OCI-LY1 (cell line): ENCODE measurements at regions not wholly inside any gene's neighbourhood (a gene's known extent, or its start where the extent isn't known, plus 50 kb on each side); places are given as distances from the start of the nearest gene placed in this dataset.

Experiments
- H2AFZ ChIP-seq: fragments of 200-600 bp; sonication (generic), shearing (Covaris generic); 2 replicates; pipeline ENCODE4 v1.6.0; 2014; ENCODE audit warnings: antibody characterized with exemption, mild to moderate bottlenecking, low read length
- H3F3A ChIP-seq: fragments of 200-600 bp; sonication (generic), shearing (Covaris generic); 2 replicates; pipeline ENCODE4 v1.6.0; 2014; ENCODE audit warnings: mild to moderate bottlenecking, antibody characterized with exemption, low read length, moderate library complexity; ENCODE audit not compliant: insufficient read depth
- H3K27ac ChIP-seq: fragments of 200-600 bp; sonication (generic); 2 replicates; pipeline ENCODE4 v1.5.1; 2014; ENCODE audit warnings: low read length, mixed run types, mild to moderate bottlenecking, low read depth; ENCODE audit not compliant: poor library complexity, severe bottlenecking
- H3K27me3 ChIP-seq: fragments of 200-600 bp; sonication (generic); 2 replicates; pipeline ENCODE4 v1.6.0; 2014; ENCODE audit warnings: antibody characterized with exemption, mild to moderate bottlenecking, low read length, moderate library complexity; ENCODE audit not compliant: insufficient read depth
- H3K36me3 ChIP-seq: fragments of 200-600 bp; sonication (generic); 2 replicates; pipeline ENCODE4 v1.6.1; 2014; ENCODE audit warnings: mild to moderate bottlenecking, antibody characterized with exemption, low read length, moderate library complexity, mixed read lengths; ENCODE audit not compliant: insufficient read depth
- H3K4me1 ChIP-seq: fragments of 200-600 bp; sonication (generic); 2 replicates; pipeline ENCODE4 v1.5.1; 2014; ENCODE audit warnings: mild to moderate bottlenecking, low read length, moderate library complexity; ENCODE audit not compliant: insufficient read depth, severe bottlenecking
- H3K4me2 ChIP-seq: fragments of 200-600 bp; sonication (generic), shearing (Covaris generic); 2 replicates; pipeline ENCODE4 v1.6.1; 2014; ENCODE audit warnings: low read length
- H3K4me3 ChIP-seq: fragments of 200-600 bp; sonication (generic); 2 replicates; pipeline ENCODE4 v1.5.1; 2014; ENCODE audit warnings: low read length, low read depth, mild to moderate bottlenecking, mixed read lengths; ENCODE audit not compliant: poor library complexity, severe bottlenecking
- H3K79me2 ChIP-seq: fragments of 200-600 bp; shearing (Covaris generic); 2 replicates; pipeline ENCODE4 v1.6.1; 2016; ENCODE audit warnings: mixed run types, low read length, mixed read lengths; ENCODE audit not compliant: insufficient read depth
- H3K9ac ChIP-seq: fragments of 200-600 bp; sonication (generic), shearing (Covaris generic); 2 replicates; pipeline ENCODE4 v1.6.1; 2014; ENCODE audit warnings: mild to moderate bottlenecking, low read length, mixed read lengths
- H3K9me2 ChIP-seq: fragments of 200-600 bp; sonication (generic), shearing (Covaris generic); 2 replicates; pipeline ENCODE4 v1.6.1; 2014; ENCODE audit warnings: low read depth, mild to moderate bottlenecking, low read length, mixed read lengths
- H3K9me3 ChIP-seq: fragments of 200-600 bp; shearing (Covaris generic); 2 replicates; pipeline ENCODE4 v1.6.1; 2014; ENCODE audit warnings: low read length, mixed read lengths
- H4K20me1 ChIP-seq: fragments of 200-600 bp; sonication (generic), shearing (Covaris generic); 2 replicates; pipeline ENCODE4 v1.6.0; 2016; ENCODE audit warnings: mild to moderate bottlenecking, low read length; ENCODE audit not compliant: insufficient read depth
- EZH2 ChIP-seq: fragments of 200-600 bp; sonication (generic), shearing (Covaris generic); IDR thresholded peaks from 2 replicates; pipeline ENCODE4 v1.8.0; 2017; ENCODE audit warnings: borderline replicate concordance, mixed run types, mild to moderate bottlenecking, antibody characterized with exemption, low read length, moderate library complexity, mixed read lengths
- TF ChIP-seq, protein P1 (sequence below): fragments of 200-600 bp; sonication (generic), shearing (Covaris generic); IDR thresholded peaks from 2 replicates; pipeline ENCODE4 v1.5.1; 2017; ENCODE audit warnings: mild to moderate bottlenecking, antibody characterized with exemption, low read length, moderate library complexity, mixed read lengths

DNA sequence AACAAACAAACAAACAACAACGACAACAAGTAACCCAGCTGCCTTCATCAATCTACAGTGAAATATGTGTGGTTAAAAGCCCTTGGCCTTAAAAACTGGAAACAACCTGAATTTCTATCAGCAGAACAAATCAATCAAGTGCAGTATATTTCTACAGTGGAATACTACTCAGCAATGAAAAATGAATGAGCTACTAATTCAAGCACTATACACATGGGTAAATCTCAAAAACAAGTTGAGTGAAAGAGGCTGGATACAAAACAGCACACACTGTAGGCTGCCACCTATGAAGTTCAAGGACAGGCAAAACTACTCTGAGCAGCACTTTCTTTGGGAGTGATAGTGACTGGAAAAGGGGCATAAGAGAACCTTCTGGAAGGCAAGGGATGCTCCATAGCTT is 395.5 kb upstream of the PROK2 start:
- Histone ChIP-seq H3F3A (no peaks in the 10 kb centered on the region), H3K27me3 (peaks cover 13% of the 10 kb centered on the region; the same call in 1 of the 2 replicates)

DNA sequence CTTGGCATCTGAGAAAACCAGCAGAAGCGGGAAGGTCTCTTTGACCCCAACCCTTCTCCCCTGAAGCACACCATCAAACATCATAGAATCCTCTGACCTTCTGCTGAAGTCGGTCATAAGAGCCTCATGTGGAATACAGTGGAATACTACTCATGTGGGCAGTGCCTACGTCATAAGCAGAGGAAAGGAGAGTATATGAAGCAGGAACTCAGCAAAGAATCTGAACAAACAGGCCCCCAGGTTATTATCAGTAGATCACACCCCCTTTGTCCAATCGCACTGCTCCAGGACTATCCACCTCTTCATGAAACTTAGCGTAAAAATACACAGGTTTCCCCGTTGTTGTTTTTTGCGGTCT is 394.1 kb upstream of the PROK2 start:
- H3K9ac ChIP-seq: no peak overlapping the region
- H3K9me2 ChIP-seq: no peaks in the 10 kb centered on the region
- no peak overlapping the region for H3K4me2 ChIP-seq
- H2AFZ ChIP-seq: no peak overlapping the region
- peaks cover 10% of the 10 kb centered on the region for H3K4me1 ChIP-seq
- H3K9me3 ChIP-seq: no peaks in the 10 kb centered on the region
- no peak for TF ChIP-seq EZH2
- TF ChIP-seq, protein P1, sequence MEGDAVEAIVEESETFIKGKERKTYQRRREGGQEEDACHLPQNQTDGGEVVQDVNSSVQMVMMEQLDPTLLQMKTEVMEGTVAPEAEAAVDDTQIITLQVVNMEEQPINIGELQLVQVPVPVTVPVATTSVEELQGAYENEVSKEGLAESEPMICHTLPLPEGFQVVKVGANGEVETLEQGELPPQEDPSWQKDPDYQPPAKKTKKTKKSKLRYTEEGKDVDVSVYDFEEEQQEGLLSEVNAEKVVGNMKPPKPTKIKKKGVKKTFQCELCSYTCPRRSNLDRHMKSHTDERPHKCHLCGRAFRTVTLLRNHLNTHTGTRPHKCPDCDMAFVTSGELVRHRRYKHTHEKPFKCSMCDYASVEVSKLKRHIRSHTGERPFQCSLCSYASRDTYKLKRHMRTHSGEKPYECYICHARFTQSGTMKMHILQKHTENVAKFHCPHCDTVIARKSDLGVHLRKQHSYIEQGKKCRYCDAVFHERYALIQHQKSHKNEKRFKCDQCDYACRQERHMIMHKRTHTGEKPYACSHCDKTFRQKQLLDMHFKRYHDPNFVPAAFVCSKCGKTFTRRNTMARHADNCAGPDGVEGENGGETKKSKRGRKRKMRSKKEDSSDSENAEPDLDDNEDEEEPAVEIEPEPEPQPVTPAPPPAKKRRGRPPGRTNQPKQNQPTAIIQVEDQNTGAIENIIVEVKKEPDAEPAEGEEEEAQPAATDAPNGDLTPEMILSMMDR: no peak
- H3K4me3 ChIP-seq: no peak overlapping the region
- H4K20me1 ChIP-seq: no peaks in the 10 kb centered on the region
- peaks cover 13% of the 10 kb centered on the region; the same call in 1 of the 2 replicates for H3K27me3 ChIP-seq
- no peaks in the 10 kb centered on the region for H3F3A ChIP-seq
- no peak overlapping the region for H3K27ac ChIP-seq
- no peaks in the 10 kb centered on the region for H3K79me2 ChIP-seq
- no peaks in the 10 kb centered on the region; the same call in 1 of the 2 replicates for H3K36me3 ChIP-seq

More for the DNA sequence above, 395.5 kb upstream of the PROK2 start:
- H3K79me2 ChIP-seq: no peaks in the 10 kb centered on the region
- H3K9me2 ChIP-seq: no peaks in the 10 kb centered on the region
- H3K4me1 ChIP-seq: peaks cover 10% of the 10 kb centered on the region
- no peaks in the 10 kb centered on the region for H3K9me3 ChIP-seq
- H3K9ac ChIP-seq: no peak overlapping the region
- H3K4me3 ChIP-seq: no peak overlapping the region
- H4K20me1 ChIP-seq: no peaks in the 10 kb centered on the region
- TF ChIP-seq EZH2: no peak
- TF ChIP-seq, protein P1: no peak
- H2AFZ ChIP-seq: no peak overlapping the region
- no peak overlapping the region for H3K27ac ChIP-seq
- H3K4me2 ChIP-seq: no peak overlapping the region
- H3K36me3 ChIP-seq: no peaks in the 10 kb centered on the region; the same call in 1 of the 2 replicates

DNA sequence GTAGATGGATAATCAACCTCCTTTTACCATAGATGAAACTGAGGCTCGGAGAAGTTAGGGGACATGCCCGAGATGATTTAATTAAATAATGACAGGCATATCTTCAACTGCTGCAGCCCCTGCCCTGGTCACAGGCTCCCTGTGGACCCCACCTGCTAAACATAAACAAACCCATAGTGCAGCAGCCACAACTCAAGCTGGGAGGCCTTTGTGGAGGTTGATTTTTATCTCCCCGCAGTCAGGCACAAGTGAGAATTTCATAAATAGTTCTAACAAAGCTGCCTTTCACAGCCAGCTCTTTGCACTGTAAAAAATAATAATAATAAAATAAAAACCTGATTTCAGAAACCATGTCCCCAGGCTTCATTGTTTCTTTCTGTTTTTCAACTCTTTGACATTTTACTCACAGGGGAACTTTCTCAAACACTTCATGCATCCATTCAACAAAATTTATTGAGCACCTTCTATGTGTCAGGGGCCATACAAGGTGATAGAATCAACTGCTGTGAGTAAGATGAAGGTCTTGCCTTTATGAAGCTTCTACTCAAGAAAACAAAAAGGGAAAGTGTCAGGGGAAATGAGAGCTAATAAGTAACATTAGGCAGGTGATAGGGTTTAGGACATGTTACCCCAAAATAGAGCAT is 393.6 kb upstream of the PROK2 start:
- H3K27me3 ChIP-seq: peaks cover 13% of the 10 kb centered on the region; the same call in 1 of the 2 replicates
- H2AFZ ChIP-seq: no peak overlapping the region
- no peak overlapping the region for H3K4me3 ChIP-seq
- H3K9me2 ChIP-seq: no peaks in the 10 kb centered on the region
- H3K9me3 ChIP-seq: no peaks in the 10 kb centered on the region
- no peak overlapping the region for H3K27ac ChIP-seq
- no peaks in the 10 kb centered on the region for H3K79me2 ChIP-seq
- no peak for TF ChIP-seq EZH2
- TF ChIP-seq, protein P1: no peak
- H3F3A ChIP-seq: no peaks in the 10 kb centered on the region
- H4K20me1 ChIP-seq: no peaks in the 10 kb centered on the region
- no peak overlapping the region for H3K9ac ChIP-seq
- H3K36me3 ChIP-seq: no peaks in the 10 kb centered on the region; the same call in 1 of the 2 replicates
- H3K4me2 ChIP-seq: no peak overlapping the region
- H3K4me1 ChIP-seq: peaks cover 10% of the 10 kb centered on the region
